ENCODE measurements at regions not wholly inside any gene's neighbourhood (a gene's known extent, or its start where the extent isn't known, plus 50 kb on each side); places are given as distances from the start of the nearest gene placed in this dataset.

- ChIA-PET POLR2A (interaction anchor here (0.7 kb wide), 1 partner anchor 790 kb away, joined by 3 read pairs; no protein-coding TSS in a partner anchor), CTCF (ENCODE audit: low intra/inter-chr PET ratio) (no interaction called here)
- no TSS peak for BruUV-seq (replicated peaks)
- ATAC-seq: peak; percentile 78
- no peak for FAIRE-seq
- 12% methylated on average over 3 of the region's 3 CpGs for WGBS (ENCODE audit: insufficient coverage, low coverage, missing lambda C conversion rate)
- 0 out of 2 replicates have a peak, but pooled peaks cover 2% of the 10 kb centered on the region for H3K9me3 ChIP-seq (replicated peaks; ENCODE audit: control insufficient read depth, insufficient read depth, low read depth, low read length)
- H3K4me1 ChIP-seq (replicated peaks in 1 of 2; ENCODE audit: control insufficient read depth in 2 of 2, insufficient read depth in 2 of 2, low read length in 2 of 2): peaks cover 0 to 8% of the 10 kb centered on the region in 2 experiments; a peak in 2 of 5 replicates
- H2AFZ ChIP-seq (ENCODE audit: low read depth, low read length): peak overlapping the region; percentile 73
- TF ChIP-seq MAFF (IDR thresholded peaks at IDR 0.05; ENCODE audit: low read length) (peak; percentile 11; the same call in 1 of the 2 replicates), CEBPG (CRISPR knock-in tag; IDR thresholded peaks at IDR 0.05) (no peak), CEBPG (tag; conservative IDR thresholded peaks at IDR 0.05 in 1 of 2, IDR thresholded peaks at IDR 0.05 in 1 of 2) (no peak), NFE2 (IDR thresholded peaks at IDR 0.05; ENCODE audit: low read depth) (peak; percentile 46; the same call in 1 of the 2 replicates), ZNF316 (IDR thresholded peaks at IDR 0.05) (peak; percentile 73), MAFK (IDR thresholded peaks at IDR 0.05; ENCODE audit: low read length) (0 out of 2 replicates have a peak, but pooled peaks have one; percentile 13), PCBP2 (IDR thresholded peaks at IDR 0.05; ENCODE audit: low read depth, low read length, poor library complexity, severe bottlenecking) (no peak), ETS1 (conservative IDR thresholded peaks at IDR 0.05; ENCODE audit: control insufficient read depth, low read depth, low read length) (no peak), BACH1 (tag; IDR thresholded peaks at IDR 0.05) (0 out of 2 replicates have a peak, but pooled peaks have one; percentile 4), C11orf30 (IDR thresholded peaks at IDR 0.05; ENCODE audit: low read depth) (peak; percentile 69; the same call in 1 of the 2 replicates)
- H3K4me2 ChIP-seq (ENCODE audit: insufficient read depth, low read length): no peak overlapping the region
- no peak overlapping the region for H3K4me3 ChIP-seq
- H3K9me1 ChIP-seq (ENCODE audit: control insufficient read depth, insufficient read depth, low read length): no peaks in the 10 kb centered on the region
- in situ Hi-C loops (cut with MboI): no loop called here
- no peaks in the 10 kb centered on the region for H4K20me1 ChIP-seq (replicated peaks; ENCODE audit: control insufficient read depth, insufficient read depth, low read length)
- intact Hi-C loops (cut with micrococcal nuclease): no loop called here
- DNase-seq (ENCODE audit: extremely low read depth in 1 of 4, low spot score in 3 of 4): peak in 2 of 4 experiments; percentile 11 to 18
- peak overlapping the region; percentile 80 for H3K27ac ChIP-seq (ENCODE audit: extremely low read depth, low read depth, low read length)
- no peaks in the 10 kb centered on the region for H3K79me2 ChIP-seq (ENCODE audit: control insufficient read depth, insufficient read depth, low read length)
- H3K36me3 ChIP-seq (ENCODE audit: control insufficient read depth, insufficient read depth, low read length): no peaks in the 10 kb centered on the region
- H3K9ac ChIP-seq (ENCODE audit: insufficient read depth in 1 of 2, low read depth in 2 of 2, low read length in 2 of 2): no peak overlapping the region
- H3K27me3 ChIP-seq (ENCODE audit: control insufficient read depth in 2 of 2, insufficient read depth in 2 of 2, low read length in 2 of 2): no peaks in the 10 kb centered on the region
These were observed 420.6 kb upstream of the CNTN5 start for GRCh38 chr11:98600103-98600502.

All from K562 (cell line).